ENCODE measurements at regions not wholly inside any gene's neighbourhood (a gene's known extent, or its start where the extent isn't known, plus 50 kb on each side); places are given as distances from the start of the nearest gene placed in this dataset.
"Not testable (repeated sequence)": the region's sequence is repeated elsewhere in the genome, so short reads cannot be mapped to it uniquely, and the experiment has no call there.

GRCh38 chr12:111126331-111126730, 206.0 kb upstream of the MYL2 start:
- DNase-seq (ENCODE audit: low read depth), result no peak
- TF ChIP-seq, protein P1, sequence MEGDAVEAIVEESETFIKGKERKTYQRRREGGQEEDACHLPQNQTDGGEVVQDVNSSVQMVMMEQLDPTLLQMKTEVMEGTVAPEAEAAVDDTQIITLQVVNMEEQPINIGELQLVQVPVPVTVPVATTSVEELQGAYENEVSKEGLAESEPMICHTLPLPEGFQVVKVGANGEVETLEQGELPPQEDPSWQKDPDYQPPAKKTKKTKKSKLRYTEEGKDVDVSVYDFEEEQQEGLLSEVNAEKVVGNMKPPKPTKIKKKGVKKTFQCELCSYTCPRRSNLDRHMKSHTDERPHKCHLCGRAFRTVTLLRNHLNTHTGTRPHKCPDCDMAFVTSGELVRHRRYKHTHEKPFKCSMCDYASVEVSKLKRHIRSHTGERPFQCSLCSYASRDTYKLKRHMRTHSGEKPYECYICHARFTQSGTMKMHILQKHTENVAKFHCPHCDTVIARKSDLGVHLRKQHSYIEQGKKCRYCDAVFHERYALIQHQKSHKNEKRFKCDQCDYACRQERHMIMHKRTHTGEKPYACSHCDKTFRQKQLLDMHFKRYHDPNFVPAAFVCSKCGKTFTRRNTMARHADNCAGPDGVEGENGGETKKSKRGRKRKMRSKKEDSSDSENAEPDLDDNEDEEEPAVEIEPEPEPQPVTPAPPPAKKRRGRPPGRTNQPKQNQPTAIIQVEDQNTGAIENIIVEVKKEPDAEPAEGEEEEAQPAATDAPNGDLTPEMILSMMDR (IDR thresholded peaks at IDR 0.05; ENCODE audit: insufficient read depth, low read length), result no peak
- H3K4me3 ChIP-seq (ENCODE audit: low read depth, low read length), result no peak overlapping the region

GRCh38 chr12:111124183-111124582, 203.8 kb upstream of the MYL2 start:
- TF ChIP-seq, protein P1 (IDR thresholded peaks at IDR 0.05; ENCODE audit: insufficient read depth, low read length), result no peak

DNA sequence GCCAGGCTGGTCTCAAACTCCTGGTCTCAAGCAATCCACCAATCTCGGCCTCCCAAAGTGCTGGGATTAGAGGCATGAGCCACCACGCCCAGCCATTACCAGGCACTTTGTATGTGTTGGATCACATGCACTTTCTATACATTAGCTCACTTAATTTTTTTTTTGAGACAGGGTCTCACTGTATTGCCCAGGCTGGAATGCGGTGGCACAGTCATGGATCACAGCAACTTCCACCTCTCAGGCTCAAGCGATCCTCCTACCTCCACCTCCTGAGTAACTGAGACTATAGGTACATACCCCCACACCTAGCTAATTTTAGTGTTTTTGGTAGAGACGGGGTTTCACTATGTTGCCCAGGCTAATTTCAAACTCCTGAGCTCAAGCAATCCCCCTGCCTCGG, 203.0 kb upstream of the MYL2 start:
- no peak overlapping the region for H3K4me3 ChIP-seq (ENCODE audit: low read depth, low read length)
- TF ChIP-seq, protein P1 (IDR thresholded peaks at IDR 0.05; ENCODE audit: insufficient read depth, low read length), result no peak
- no peak for DNase-seq (ENCODE audit: low read depth)

More at GRCh38 chr12:111124183-111124582, 203.8 kb upstream of the MYL2 start:
- no peak overlapping the region for H3K4me3 ChIP-seq (ENCODE audit: low read depth, low read length)
- no peak for DNase-seq (ENCODE audit: low read depth)

DNA sequence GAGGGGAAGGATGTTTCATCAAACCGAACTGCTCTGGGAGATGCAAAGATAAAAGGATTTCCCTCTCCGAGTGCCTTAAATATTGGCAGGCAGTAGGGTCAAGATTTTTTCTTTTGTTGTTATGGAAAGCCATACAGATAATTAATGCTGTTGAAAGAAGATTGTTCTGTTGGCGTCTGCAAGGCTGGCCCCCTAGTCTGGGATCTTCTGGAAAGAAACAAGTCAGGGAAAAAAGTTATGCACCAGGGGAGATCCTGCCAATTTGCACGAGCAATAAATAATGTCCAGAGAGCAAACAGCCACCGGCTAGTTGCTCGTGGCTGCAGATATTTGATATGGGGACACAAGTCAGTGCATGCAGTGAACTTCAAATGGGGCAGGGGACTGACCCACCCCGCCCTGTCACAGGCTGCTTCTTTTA, 202.1 kb upstream of the MYL2 start:
- DNase-seq (ENCODE audit: low read depth), result no peak
- TF ChIP-seq, protein P1 (IDR thresholded peaks at IDR 0.05; ENCODE audit: insufficient read depth, low read length), result no peak

DNA sequence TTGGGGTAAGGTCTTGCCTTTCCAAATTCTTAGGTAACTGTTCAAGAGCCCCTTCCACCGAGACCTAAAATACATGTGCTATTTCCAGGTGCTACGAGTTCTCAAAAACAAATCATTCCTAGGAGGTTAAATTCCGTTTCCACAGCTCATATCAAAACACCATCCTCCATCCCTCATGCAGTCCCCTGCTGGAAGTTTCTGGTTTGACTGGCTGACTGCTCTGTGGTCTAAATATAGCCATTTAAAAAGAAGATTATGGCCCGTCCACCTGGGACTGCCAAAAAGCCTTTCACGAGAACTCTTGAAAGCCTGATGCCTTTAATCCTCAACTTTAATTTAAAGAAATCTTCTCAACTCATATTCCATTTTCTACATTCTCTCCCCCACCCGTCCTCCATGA, 201.5 kb upstream of the MYL2 start:
- no peak for DNase-seq (ENCODE audit: low read depth)
- TF ChIP-seq, protein P1 (IDR thresholded peaks at IDR 0.05; ENCODE audit: insufficient read depth, low read length), result no peak
- H3K4me3 ChIP-seq (ENCODE audit: low read depth, low read length), result no peak overlapping the region

More for the DNA sequence above, 202.1 kb upstream of the MYL2 start:
- H3K4me3 ChIP-seq (ENCODE audit: low read depth, low read length), result no peak overlapping the region

GRCh38 chr12:111120578-111120977, 200.2 kb upstream of the MYL2 start:
- no peak for DNase-seq (ENCODE audit: low read depth)
- TF ChIP-seq, protein P1 (IDR thresholded peaks at IDR 0.05; ENCODE audit: insufficient read depth, low read length), result no peak
- no peak overlapping the region for H3K4me3 ChIP-seq (ENCODE audit: low read depth, low read length)

DNA sequence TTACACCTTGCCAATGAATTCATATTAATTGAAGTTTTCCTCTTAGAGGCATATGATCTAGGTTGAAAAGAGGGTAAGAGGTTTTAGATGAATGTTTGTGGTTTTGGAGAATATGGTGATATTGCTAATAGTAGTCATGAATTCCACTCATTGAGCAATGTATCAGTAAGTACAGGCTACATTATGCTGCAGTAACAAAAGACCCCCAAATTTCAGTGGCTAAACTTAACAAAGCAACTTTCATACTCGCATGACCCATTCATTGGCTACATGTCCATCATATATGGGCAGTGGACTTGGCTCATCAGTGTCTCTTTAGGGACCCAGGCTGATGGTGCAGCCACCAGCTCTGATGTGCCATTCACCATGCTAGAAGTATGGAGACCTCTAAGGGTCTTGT, 196.6 kb upstream of the MYL2 start:
- DNase-seq (ENCODE audit: low read depth), result no peak
- H3K4me3 ChIP-seq (ENCODE audit: low read depth, low read length), result no peak overlapping the region
- TF ChIP-seq, protein P1 (IDR thresholded peaks at IDR 0.05; ENCODE audit: insufficient read depth, low read length), result no peak

- DNase-seq (ENCODE audit: low read depth); H3K4me3 ChIP-seq (ENCODE audit: low read depth, low read length): not testable (repeated sequence)
Measured at GRCh38 chr12:111113313-111113712, 192.9 kb upstream of the MYL2 start.

Data from fibroblast of the aortic adventitia (primary cell).